ENCODE measurements at regions not wholly inside any gene's neighbourhood (a gene's known extent, or its start where the extent isn't known, plus 50 kb on each side); places are given as distances from the start of the nearest gene placed in this dataset.

GRCh38 chr6:43853066-43853650, 83.1 kb downstream of the VEGFA start (continued):
- TF ChIP-seq, protein P1, sequence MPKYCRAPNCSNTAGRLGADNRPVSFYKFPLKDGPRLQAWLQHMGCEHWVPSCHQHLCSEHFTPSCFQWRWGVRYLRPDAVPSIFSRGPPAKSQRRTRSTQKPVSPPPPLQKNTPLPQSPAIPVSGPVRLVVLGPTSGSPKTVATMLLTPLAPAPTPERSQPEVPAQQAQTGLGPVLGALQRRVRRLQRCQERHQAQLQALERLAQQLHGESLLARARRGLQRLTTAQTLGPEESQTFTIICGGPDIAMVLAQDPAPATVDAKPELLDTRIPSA (CRISPR knock-in tag; IDR thresholded peaks at IDR 0.05; ENCODE audit: borderline replicate concordance), result no peak
- TF ChIP-seq, protein P2, sequence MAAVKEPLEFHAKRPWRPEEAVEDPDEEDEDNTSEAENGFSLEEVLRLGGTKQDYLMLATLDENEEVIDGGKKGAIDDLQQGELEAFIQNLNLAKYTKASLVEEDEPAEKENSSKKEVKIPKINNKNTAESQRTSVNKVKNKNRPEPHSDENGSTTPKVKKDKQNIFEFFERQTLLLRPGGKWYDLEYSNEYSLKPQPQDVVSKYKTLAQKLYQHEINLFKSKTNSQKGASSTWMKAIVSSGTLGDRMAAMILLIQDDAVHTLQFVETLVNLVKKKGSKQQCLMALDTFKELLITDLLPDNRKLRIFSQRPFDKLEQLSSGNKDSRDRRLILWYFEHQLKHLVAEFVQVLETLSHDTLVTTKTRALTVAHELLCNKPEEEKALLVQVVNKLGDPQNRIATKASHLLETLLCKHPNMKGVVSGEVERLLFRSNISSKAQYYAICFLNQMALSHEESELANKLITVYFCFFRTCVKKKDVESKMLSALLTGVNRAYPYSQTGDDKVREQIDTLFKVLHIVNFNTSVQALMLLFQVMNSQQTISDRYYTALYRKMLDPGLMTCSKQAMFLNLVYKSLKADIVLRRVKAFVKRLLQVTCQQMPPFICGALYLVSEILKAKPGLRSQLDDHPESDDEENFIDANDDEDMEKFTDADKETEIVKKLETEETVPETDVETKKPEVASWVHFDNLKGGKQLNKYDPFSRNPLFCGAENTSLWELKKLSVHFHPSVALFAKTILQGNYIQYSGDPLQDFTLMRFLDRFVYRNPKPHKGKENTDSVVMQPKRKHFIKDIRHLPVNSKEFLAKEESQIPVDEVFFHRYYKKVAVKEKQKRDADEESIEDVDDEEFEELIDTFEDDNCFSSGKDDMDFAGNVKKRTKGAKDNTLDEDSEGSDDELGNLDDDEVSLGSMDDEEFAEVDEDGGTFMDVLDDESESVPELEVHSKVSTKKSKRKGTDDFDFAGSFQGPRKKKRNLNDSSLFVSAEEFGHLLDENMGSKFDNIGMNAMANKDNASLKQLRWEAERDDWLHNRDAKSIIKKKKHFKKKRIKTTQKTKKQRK (IDR thresholded peaks at IDR 0.05; ENCODE audit: low read length), result no peak
- peak; percentile 30; the same call in 1 of the 2 replicates for TF ChIP-seq SAP130 (CRISPR knock-in tag; IDR thresholded peaks at IDR 0.05; ENCODE audit: low read depth)
- TF ChIP-seq TFAP4 (IDR thresholded peaks at IDR 0.05; ENCODE audit: borderline replicate concordance, low read depth), result 0 out of 2 replicates have a peak, but pooled peaks have one; percentile 22
- no peak for TF ChIP-seq MTF2 (CRISPR knock-in tag; IDR thresholded peaks at IDR 0.05; ENCODE audit: borderline replicate concordance)
- TF ChIP-seq BCL6 (CRISPR knock-in tag; IDR thresholded peaks at IDR 0.05), result peak; percentile 55; the same call in 1 of the 2 replicates
- peak; percentile 22; the same call in 1 of the 2 replicates for TF ChIP-seq GATAD2A (CRISPR knock-in tag; IDR thresholded peaks at IDR 0.05)
- TF ChIP-seq ZEB1 (IDR thresholded peaks at IDR 0.05; ENCODE audit: insufficient replicate concordance, low read depth), result peak; percentile 63
- TF ChIP-seq TAF1 (CRISPR knock-in tag; IDR thresholded peaks at IDR 0.05), result no peak
- no peak for TF ChIP-seq ZFP1 (CRISPR knock-in tag; IDR thresholded peaks at IDR 0.05)
- 0 out of 2 replicates have a peak, but pooled peaks have one; percentile 43 for TF ChIP-seq HIC2 (CRISPR knock-in tag; IDR thresholded peaks at IDR 0.05; ENCODE audit: low read depth)
- TF ChIP-seq HMGXB4 (CRISPR knock-in tag; IDR thresholded peaks at IDR 0.05; ENCODE audit: borderline replicate concordance in 1 of 2, low read depth in 1 of 2), result 0 out of 4 replicates have a peak, but pooled peaks of 1 of the 2 experiments have one; percentile 40
- no peak for TF ChIP-seq THAP7 (CRISPR knock-in tag; IDR thresholded peaks at IDR 0.05)
- no peak for TF ChIP-seq ZFP90 (CRISPR knock-in tag; IDR thresholded peaks at IDR 0.05; ENCODE audit: borderline replicate concordance)
- peak; percentile 49; the same call in 1 of the 2 replicates for TF ChIP-seq RARA (CRISPR knock-in tag; IDR thresholded peaks at IDR 0.05)
- no peak for TF ChIP-seq ZNF432 (CRISPR knock-in tag; IDR thresholded peaks at IDR 0.05; ENCODE audit: borderline replicate concordance)
- TF ChIP-seq, protein P3, sequence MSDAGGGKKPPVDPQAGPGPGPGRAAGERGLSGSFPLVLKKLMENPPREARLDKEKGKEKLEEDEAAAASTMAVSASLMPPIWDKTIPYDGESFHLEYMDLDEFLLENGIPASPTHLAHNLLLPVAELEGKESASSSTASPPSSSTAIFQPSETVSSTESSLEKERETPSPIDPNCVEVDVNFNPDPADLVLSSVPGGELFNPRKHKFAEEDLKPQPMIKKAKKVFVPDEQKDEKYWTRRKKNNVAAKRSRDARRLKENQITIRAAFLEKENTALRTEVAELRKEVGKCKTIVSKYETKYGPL (CRISPR knock-in tag; IDR thresholded peaks at IDR 0.05), result no peak
- 0 out of 2 replicates have a peak, but pooled peaks have one; percentile 56 for TF ChIP-seq MED1 (CRISPR knock-in tag; IDR thresholded peaks at IDR 0.05)
- no peak for TF ChIP-seq ZFP36L1 (CRISPR knock-in tag; IDR thresholded peaks at IDR 0.05)
- TF ChIP-seq U2AF1 (optimal IDR thresholded peaks at IDR 0.05; ENCODE audit: low read depth, low read length), result no peak
